Liver (tissue), 8 donors: ENCODE measurements at regions not wholly inside any gene's neighbourhood (a gene's known extent, or its start where the extent isn't known, plus 50 kb on each side); places are given as distances from the start of the nearest gene placed in this dataset.

Source experiments
- DNase-seq: peaks from one replicate; pipeline ENCODE4 v3.0.0-alpha.2; 2017; ENCODE audit warnings: low spot score
- H3K27ac ChIP-seq, 2 donors: one replicate each; pipeline ENCODE4 v1.7.0; 2013; ENCODE audit warnings: inconsistent platforms in 2 of 2, low read length in 2 of 2, control low read depth in 1 of 2, low read depth in 1 of 2, mild to moderate bottlenecking in 1 of 2
- H3K27me3 ChIP-seq, 4 donors: one replicate each; pipeline versions ENCODE4 v1.6.1 to v1.7.0; 2013; ENCODE audit warnings: low read length in 3 of 4, inconsistent platforms in 1 of 4, mild to moderate bottlenecking in 1 of 4, moderate library complexity in 1 of 4; ENCODE audit not compliant: control insufficient read depth in 4 of 4, insufficient read depth in 4 of 4
- H3K36me3 ChIP-seq, 4 donors: one replicate each; pipeline versions ENCODE4 v1.6.1 to v1.7.0; 2013; ENCODE audit warnings: low read length in 3 of 4, mild to moderate bottlenecking in 3 of 4, low read depth in 1 of 4, moderate library complexity in 1 of 4; ENCODE audit not compliant: control insufficient read depth in 4 of 4, insufficient read depth in 3 of 4
- H3K4me1 ChIP-seq, 4 donors: one replicate each; pipeline versions ENCODE4 v1.6.1 to v1.7.0; 2013; ENCODE audit warnings: low read length in 3 of 4, mild to moderate bottlenecking in 3 of 4, moderate library complexity in 1 of 4; ENCODE audit not compliant: control insufficient read depth in 4 of 4, insufficient read depth in 4 of 4
- H3K4me3 ChIP-seq, 3 donors: one replicate each; pipeline versions ENCODE4 v1.6.1 to v1.7.0; 2013; ENCODE audit warnings: low read length in 3 of 3, control low read depth in 1 of 3, low read depth in 1 of 3, mild to moderate bottlenecking in 1 of 3
- H3K9ac ChIP-seq, 2 donors: one replicate each; pipeline ENCODE4 v1.7.0; 2013; ENCODE audit warnings: low read length in 2 of 2, mild to moderate bottlenecking in 2 of 2, moderate library complexity in 2 of 2, control low read depth in 1 of 2, low read depth in 1 of 2
- H3K9me3 ChIP-seq, 4 donors: one replicate each; pipeline versions ENCODE4 v1.6.1 to v1.7.0; 2013; ENCODE audit warnings: low read length in 3 of 4; ENCODE audit not compliant: control insufficient read depth in 4 of 4
- EGR1 ChIP-seq, 2 donors: IDR thresholded peaks; 2 replicates each; pipeline ENCODE4 v1.6.1; 2016 to 2018; ENCODE audit warnings: antibody characterized with exemption in 2 of 2, low read depth in 2 of 2
- FOXA1 ChIP-seq: IDR thresholded peaks from 2 replicates; pipeline ENCODE4 v1.6.1; 2016; ENCODE audit warnings: antibody characterized with exemption
- GABPA ChIP-seq, 2 donors: IDR thresholded peaks in 1 of 2; conservative IDR thresholded peaks in 1 of 2; 2 replicates each; pipeline ENCODE4 v1.6.1; 2016; ENCODE audit warnings: antibody characterized with exemption in 2 of 2, mild to moderate bottlenecking in 1 of 2, moderate library complexity in 1 of 2
- HNF4A ChIP-seq, 2 donors: conservative IDR thresholded peaks; 2 replicates each; pipeline ENCODE4 v1.6.1; 2016; ENCODE audit warnings: antibody characterized with exemption in 2 of 2, mild to moderate bottlenecking in 2 of 2
- HNF4G ChIP-seq: IDR thresholded peaks from 2 replicates; pipeline ENCODE4 v1.6.1; 2016; ENCODE audit warnings: antibody characterized with exemption
- JUND ChIP-seq, 2 donors: IDR thresholded peaks; 2 replicates each; pipeline ENCODE4 v1.6.1; 2016; ENCODE audit warnings: antibody characterized with exemption in 2 of 2
- RAD21 ChIP-seq, 2 donors: IDR thresholded peaks; 2 replicates each; pipeline ENCODE4 v1.6.1; 2016; ENCODE audit warnings: antibody characterized with exemption in 2 of 2, mild to moderate bottlenecking in 2 of 2
- RXRA ChIP-seq, 2 donors: IDR thresholded peaks; 2 replicates each; pipeline ENCODE4 v1.6.1; 2017 to 2018; ENCODE audit warnings: antibody characterized with exemption in 2 of 2, mild to moderate bottlenecking in 1 of 2
- SP1 ChIP-seq: IDR thresholded peaks from 2 replicates; pipeline ENCODE4 v1.6.1; 2018; ENCODE audit warnings: antibody characterized with exemption, mild to moderate bottlenecking
- TAF1 ChIP-seq: conservative IDR thresholded peaks from 2 replicates; pipeline ENCODE4 v1.6.1; 2016; ENCODE audit warnings: antibody characterized with exemption, mild to moderate bottlenecking
- WGBS: extraction: QIAGEN DNeasy Blood & Tissue Kit; methylation state at CpG from one replicate; pipeline ENCODE4 v1.1.7; 2013; 5-methylcytosine and 5-hydroxymethylcytosine counted together
- TF ChIP-seq, protein P1 (sequence below): IDR thresholded peaks from 2 replicates; pipeline ENCODE4 v1.6.1; 2016; ENCODE audit warnings: antibody characterized with exemption
- TF ChIP-seq, protein P2 (sequence below): fragments of 150-350 bp; IDR thresholded peaks from 2 replicates; pipeline ENCODE4 v1.5.1; 2017; ENCODE audit warnings: improper control_type of control experiment, low read depth, low read length; ENCODE audit not compliant: missing input control
- TF ChIP-seq, protein P3 (sequence below): IDR thresholded peaks from 2 replicates; pipeline ENCODE4 v1.6.1; 2016; ENCODE audit warnings: antibody characterized with exemption, mild to moderate bottlenecking
- TF ChIP-seq, protein P4 (sequence below): IDR thresholded peaks from 2 replicates; pipeline ENCODE4 v1.6.1; 2016; ENCODE audit warnings: antibody characterized with exemption
- donor health status: healthy.
- donor health status: healthy.
- donor health status: healthy.
- donor health status: healthy.
- donor health status: healthy.

- no peak for DNase-seq
- TF ChIP-seq RAD21 (IDR thresholded peaks at IDR 0.05) (no peak), EGR1 (IDR thresholded peaks at IDR 0.05; ENCODE audit: low read depth in 2 of 2) (no peak)
- TF ChIP-seq, protein P1, sequence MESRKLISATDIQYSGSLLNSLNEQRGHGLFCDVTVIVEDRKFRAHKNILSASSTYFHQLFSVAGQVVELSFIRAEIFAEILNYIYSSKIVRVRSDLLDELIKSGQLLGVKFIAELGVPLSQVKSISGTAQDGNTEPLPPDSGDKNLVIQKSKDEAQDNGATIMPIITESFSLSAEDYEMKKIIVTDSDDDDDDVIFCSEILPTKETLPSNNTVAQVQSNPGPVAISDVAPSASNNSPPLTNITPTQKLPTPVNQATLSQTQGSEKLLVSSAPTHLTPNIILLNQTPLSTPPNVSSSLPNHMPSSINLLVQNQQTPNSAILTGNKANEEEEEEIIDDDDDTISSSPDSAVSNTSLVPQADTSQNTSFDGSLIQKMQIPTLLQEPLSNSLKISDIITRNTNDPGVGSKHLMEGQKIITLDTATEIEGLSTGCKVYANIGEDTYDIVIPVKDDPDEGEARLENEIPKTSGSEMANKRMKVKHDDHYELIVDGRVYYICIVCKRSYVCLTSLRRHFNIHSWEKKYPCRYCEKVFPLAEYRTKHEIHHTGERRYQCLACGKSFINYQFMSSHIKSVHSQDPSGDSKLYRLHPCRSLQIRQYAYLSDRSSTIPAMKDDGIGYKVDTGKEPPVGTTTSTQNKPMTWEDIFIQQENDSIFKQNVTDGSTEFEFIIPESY, result no peak
- TF ChIP-seq, protein P2, sequence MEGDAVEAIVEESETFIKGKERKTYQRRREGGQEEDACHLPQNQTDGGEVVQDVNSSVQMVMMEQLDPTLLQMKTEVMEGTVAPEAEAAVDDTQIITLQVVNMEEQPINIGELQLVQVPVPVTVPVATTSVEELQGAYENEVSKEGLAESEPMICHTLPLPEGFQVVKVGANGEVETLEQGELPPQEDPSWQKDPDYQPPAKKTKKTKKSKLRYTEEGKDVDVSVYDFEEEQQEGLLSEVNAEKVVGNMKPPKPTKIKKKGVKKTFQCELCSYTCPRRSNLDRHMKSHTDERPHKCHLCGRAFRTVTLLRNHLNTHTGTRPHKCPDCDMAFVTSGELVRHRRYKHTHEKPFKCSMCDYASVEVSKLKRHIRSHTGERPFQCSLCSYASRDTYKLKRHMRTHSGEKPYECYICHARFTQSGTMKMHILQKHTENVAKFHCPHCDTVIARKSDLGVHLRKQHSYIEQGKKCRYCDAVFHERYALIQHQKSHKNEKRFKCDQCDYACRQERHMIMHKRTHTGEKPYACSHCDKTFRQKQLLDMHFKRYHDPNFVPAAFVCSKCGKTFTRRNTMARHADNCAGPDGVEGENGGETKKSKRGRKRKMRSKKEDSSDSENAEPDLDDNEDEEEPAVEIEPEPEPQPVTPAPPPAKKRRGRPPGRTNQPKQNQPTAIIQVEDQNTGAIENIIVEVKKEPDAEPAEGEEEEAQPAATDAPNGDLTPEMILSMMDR, result no peak
- no peak overlapping the region for H3K9ac ChIP-seq
- H3K27me3 ChIP-seq, result peaks cover 0 to 2% (median 0%) of the 10 kb centered on the region in 4 donors
- no peak overlapping the region for H3K4me3 ChIP-seq
- peaks cover 0 to 10% (median 0%) of the 10 kb centered on the region in 4 donors for H3K9me3 ChIP-seq
- no peaks in the 10 kb centered on the region for H3K36me3 ChIP-seq
- H3K4me1 ChIP-seq, result no peaks in the 10 kb centered on the region
- H3K27ac ChIP-seq, result no peak overlapping the region
- WGBS, result 83% methylated on average over 4 of the region's 4 CpGs
These were observed 399.2 kb downstream of the VRK1 start for GRCh38 chr14:97196336-97196735.

GRCh38 chr14:97198813-97199212, 401.6 kb downstream of the VRK1 start:
- TF ChIP-seq RXRA (IDR thresholded peaks at IDR 0.05) (no peak), JUND (IDR thresholded peaks at IDR 0.05) (no peak), HNF4G (no peak)
- Histone ChIP-seq H3K36me3 (no peaks in the 10 kb centered on the region), H3K27ac (no peak overlapping the region), H3K9me3 (peaks cover 0 to 10% (median 0%) of the 10 kb centered on the region in 4 donors), H3K9ac (no peak overlapping the region), H3K4me3 (no peak overlapping the region), H3K4me1 (no peaks in the 10 kb centered on the region), H3K27me3 (peaks cover 0 to 2% (median under 1%) of the 10 kb centered on the region in 4 donors)
- DNase-seq, result no peak

- no peak overlapping the region for H3K9ac ChIP-seq
- no peak for DNase-seq
- peaks cover 0 to 3% (median 0%) of the 10 kb centered on the region in 4 donors for H3K9me3 ChIP-seq
- TF ChIP-seq EGR1 (IDR thresholded peaks at IDR 0.05; ENCODE audit: low read depth in 2 of 2), result no peak
- no peak for TF ChIP-seq RXRA (IDR thresholded peaks at IDR 0.05)
- TF ChIP-seq JUND (IDR thresholded peaks at IDR 0.05), result no peak
- TF ChIP-seq GABPA (IDR thresholded peaks at IDR 0.05 in 1 of 2, conservative IDR thresholded peaks at IDR 0.05 in 1 of 2), result no peak
- TF ChIP-seq, protein P3, sequence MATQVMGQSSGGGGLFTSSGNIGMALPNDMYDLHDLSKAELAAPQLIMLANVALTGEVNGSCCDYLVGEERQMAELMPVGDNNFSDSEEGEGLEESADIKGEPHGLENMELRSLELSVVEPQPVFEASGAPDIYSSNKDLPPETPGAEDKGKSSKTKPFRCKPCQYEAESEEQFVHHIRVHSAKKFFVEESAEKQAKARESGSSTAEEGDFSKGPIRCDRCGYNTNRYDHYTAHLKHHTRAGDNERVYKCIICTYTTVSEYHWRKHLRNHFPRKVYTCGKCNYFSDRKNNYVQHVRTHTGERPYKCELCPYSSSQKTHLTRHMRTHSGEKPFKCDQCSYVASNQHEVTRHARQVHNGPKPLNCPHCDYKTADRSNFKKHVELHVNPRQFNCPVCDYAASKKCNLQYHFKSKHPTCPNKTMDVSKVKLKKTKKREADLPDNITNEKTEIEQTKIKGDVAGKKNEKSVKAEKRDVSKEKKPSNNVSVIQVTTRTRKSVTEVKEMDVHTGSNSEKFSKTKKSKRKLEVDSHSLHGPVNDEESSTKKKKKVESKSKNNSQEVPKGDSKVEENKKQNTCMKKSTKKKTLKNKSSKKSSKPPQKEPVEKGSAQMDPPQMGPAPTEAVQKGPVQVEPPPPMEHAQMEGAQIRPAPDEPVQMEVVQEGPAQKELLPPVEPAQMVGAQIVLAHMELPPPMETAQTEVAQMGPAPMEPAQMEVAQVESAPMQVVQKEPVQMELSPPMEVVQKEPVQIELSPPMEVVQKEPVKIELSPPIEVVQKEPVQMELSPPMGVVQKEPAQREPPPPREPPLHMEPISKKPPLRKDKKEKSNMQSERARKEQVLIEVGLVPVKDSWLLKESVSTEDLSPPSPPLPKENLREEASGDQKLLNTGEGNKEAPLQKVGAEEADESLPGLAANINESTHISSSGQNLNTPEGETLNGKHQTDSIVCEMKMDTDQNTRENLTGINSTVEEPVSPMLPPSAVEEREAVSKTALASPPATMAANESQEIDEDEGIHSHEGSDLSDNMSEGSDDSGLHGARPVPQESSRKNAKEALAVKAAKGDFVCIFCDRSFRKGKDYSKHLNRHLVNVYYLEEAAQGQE, result no peak
- TF ChIP-seq HNF4A (conservative IDR thresholded peaks at IDR 0.05), result no peak
- TF ChIP-seq RAD21 (IDR thresholded peaks at IDR 0.05), result no peak
- TF ChIP-seq SP1, result no peak
- TF ChIP-seq TAF1, result no peak
- TF ChIP-seq, protein P1, result no peak
- TF ChIP-seq, protein P4, sequence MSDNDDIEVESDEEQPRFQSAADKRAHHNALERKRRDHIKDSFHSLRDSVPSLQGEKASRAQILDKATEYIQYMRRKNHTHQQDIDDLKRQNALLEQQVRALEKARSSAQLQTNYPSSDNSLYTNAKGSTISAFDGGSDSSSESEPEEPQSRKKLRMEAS, result no peak
- TF ChIP-seq FOXA1, result no peak
- TF ChIP-seq, protein P2, result no peak
- no peak overlapping the region for H3K4me3 ChIP-seq
- H3K36me3 ChIP-seq, result no peaks in the 10 kb centered on the region
- peaks cover 0 to 2% (median under 1%) of the 10 kb centered on the region in 4 donors for H3K27me3 ChIP-seq
- no peak overlapping the region for H3K27ac ChIP-seq
- WGBS, result 81% methylated on average over 4 of the region's 4 CpGs
- no peaks in the 10 kb centered on the region for H3K4me1 ChIP-seq
These were observed 403.1 kb downstream of the VRK1 start for GRCh38 chr14:97200245-97200644.
